Caco-2 (cell line): ENCODE measurements at regions not wholly inside any gene's neighbourhood (a gene's known extent, or its start where the extent isn't known, plus 50 kb on each side); places are given as distances from the start of the nearest gene placed in this dataset.

Source experiments
- BruUV-seq: library from RNA; stranded (reverse); fragments of 400-500 nt; replicated peaks from 2 replicates; lab custom pipeline; 2021; lab: Mats Ljungman, UMichigan
- CTCF ChIA-PET: fragments of 300-600 bp; sonication (Branson Sonifier 250); formaldehyde crosslinking; loops from one replicate; lab custom pipeline; 2022; ENCODE audit warnings: antibody characterized with exemption; lab: Charles Lee
- POLR2A ChIA-PET: fragments of 300-600 bp; sonication (Branson Sonifier 250); formaldehyde crosslinking; loops from one replicate; lab custom pipeline; 2022; ENCODE audit warnings: antibody characterized with exemption; lab: Charles Lee
- DNase-seq, 2 experiments: peaks; one replicate each; pipeline versions ENCODE4 v3.0.0 to v3.0.0-alpha.2; 2020 to 2022
- H3K27me3 ChIP-seq: replicated peaks from 2 replicates; pipeline ENCODE4 v1.6.0; 2011; ENCODE audit warnings: low read length; ENCODE audit not compliant: control insufficient read depth, insufficient read depth
- H3K36me3 ChIP-seq: 2 replicates; pipeline ENCODE4 v1.5.1; 2011; ENCODE audit warnings: low read length; ENCODE audit not compliant: control insufficient read depth, insufficient read depth
- H3K4me1 ChIP-seq: fragments of 250-450 bp; sonication (Bioruptor Pico); 2 replicates; pipeline ENCODE4 v1.5.1; 2020; ENCODE audit warnings: mild to moderate bottlenecking
- H3K4me3 ChIP-seq: 2 replicates; pipeline ENCODE4 v1.5.1; 2011; ENCODE audit warnings: low read depth, mild to moderate bottlenecking, control low read depth, low read length
- H3K9me3 ChIP-seq: fragments of 250-450 bp; sonication (Bioruptor Pico); 2 replicates; pipeline ENCODE4 v1.5.1; 2020; ENCODE audit warnings: mild to moderate bottlenecking, moderate library complexity
- H3K27ac Mint-ChIP-seq: one replicate; pipeline ENCODE4 v1.8.0; 2022; ENCODE audit warnings: mixed read lengths; ENCODE audit not compliant: unreplicated experiment
- H3K27me3 Mint-ChIP-seq: one replicate; pipeline ENCODE4 v1.8.0; 2022; ENCODE audit warnings: mixed read lengths; ENCODE audit not compliant: insufficient read depth, unreplicated experiment
- H3K36me3 Mint-ChIP-seq: one replicate; pipeline ENCODE4 v1.8.0; 2022; ENCODE audit warnings: mild to moderate bottlenecking, mixed read lengths; ENCODE audit not compliant: insufficient read depth, unreplicated experiment
- H3K4me1 Mint-ChIP-seq: one replicate; pipeline ENCODE4 v1.8.0; 2022; ENCODE audit warnings: low read depth, mixed read lengths; ENCODE audit not compliant: unreplicated experiment
- H3K4me3 Mint-ChIP-seq: one replicate; pipeline ENCODE4 v1.8.0; 2022; ENCODE audit warnings: mild to moderate bottlenecking, moderate library complexity, mixed read lengths; ENCODE audit not compliant: unreplicated experiment
- H3K9me3 Mint-ChIP-seq: one replicate; pipeline ENCODE4 v1.8.0; 2022; ENCODE audit warnings: mixed read lengths; ENCODE audit not compliant: unreplicated experiment
- CTCF ChIP-seq, 2 experiments: fragments of 200-600 bp in 1 of 2; IDR thresholded peaks; 1 replicate in 1 of 2; 2 replicates in 1 of 2; pipeline versions ENCODE4 v1.5.1 to v1.8.0; 2011 to 2022; ENCODE audit warnings: antibody characterized with exemption in 1 of 2, control low read depth in 1 of 2, inconsistent platforms in 1 of 2, low read depth in 1 of 2, low read length in 1 of 2, mild to moderate bottlenecking in 1 of 2, moderate library complexity in 1 of 2; ENCODE audit not compliant: insufficient read depth in 1 of 2, severe bottlenecking in 1 of 2, unreplicated experiment in 1 of 2
- intact Hi-C: fragments of 100-400 bp; cut with micrococcal nuclease; formaldehyde crosslinking; loops from one replicate; pipeline ENCODE4 v1.10.0; 2022; ENCODE audit not compliant: unreplicated experiment

GRCh38 chr3:107430214-107430995 lies 53.2 kb downstream of the CCDC54 start:
- no peaks in the 10 kb centered on the region for H3K9me3 Mint-ChIP-seq
- no peak overlapping the region for H3K27ac Mint-ChIP-seq
- no peaks in the 10 kb centered on the region for H3K4me1 ChIP-seq
- intact Hi-C loops = loop anchor here (5.0 kb wide), 1 partner anchor 92 kb away; the partner anchor contains the start of gene BBX
- H3K27me3 ChIP-seq = no peaks in the 10 kb centered on the region
- DNase-seq = no peak
- H3K9me3 ChIP-seq = no peaks in the 10 kb centered on the region
- BruUV-seq = no TSS peak
- H3K27me3 Mint-ChIP-seq = peaks cover 10% of the 10 kb centered on the region
- no peak for TF ChIP-seq CTCF (IDR thresholded peaks at IDR 0.05; ENCODE audit: insufficient read depth in 1 of 2, low read depth in 1 of 2, low read length in 1 of 2, severe bottlenecking in 1 of 2, unreplicated experiment in 1 of 2)
- H3K4me1 Mint-ChIP-seq = no peaks in the 10 kb centered on the region
- H3K4me3 ChIP-seq = no peak overlapping the region
- ChIA-PET CTCF (interaction anchor here (0.7 to 1.3 kb wide), 2 partner anchors 9 to 230 kb away, joined by 3 to 6 read pairs; no protein-coding TSS in a partner anchor), POLR2A (no interaction called here)
- H3K4me3 Mint-ChIP-seq = peak overlapping the region; percentile 58
- no peaks in the 10 kb centered on the region for H3K36me3 Mint-ChIP-seq
- no peaks in the 10 kb centered on the region for H3K36me3 ChIP-seq

GRCh38 chr3:107430996-107431245 lies 53.7 kb downstream of the CCDC54 start:
- POLR2A ChIA-PET = no interaction called here
- no peak for DNase-seq
- Mint-ChIP-seq H3K27me3 (peaks cover 10% of the 10 kb centered on the region), H3K36me3 (no peaks in the 10 kb centered on the region), H3K4me1 (no peaks in the 10 kb centered on the region), H3K4me3 (peak overlapping the region; percentile 58), H3K27ac (no peak overlapping the region), H3K9me3 (no peaks in the 10 kb centered on the region)
- no peaks in the 10 kb centered on the region for H3K4me1 ChIP-seq
- no peak for TF ChIP-seq CTCF (IDR thresholded peaks at IDR 0.05; ENCODE audit: insufficient read depth in 1 of 2, low read depth in 1 of 2, low read length in 1 of 2, severe bottlenecking in 1 of 2, unreplicated experiment in 1 of 2)
- no peaks in the 10 kb centered on the region for H3K27me3 ChIP-seq
- no peaks in the 10 kb centered on the region for H3K9me3 ChIP-seq
- BruUV-seq = no TSS peak
- peak overlapping the region; percentile 75 for H3K4me3 ChIP-seq
- no peaks in the 10 kb centered on the region for H3K36me3 ChIP-seq
- intact Hi-C loops = loop anchor here (5.0 kb wide), 1 partner anchor 91 kb away; the partner anchor contains the start of gene BBX
- CTCF ChIA-PET = interaction anchor here (0.7 to 1.3 kb wide), 2 partner anchors 10 to 230 kb away, joined by 3 to 6 read pairs; no protein-coding TSS in a partner anchor

GRCh38 chr3:107431246-107432012 lies 54.2 kb downstream of the CCDC54 start:
- ChIA-PET POLR2A (no interaction called here), CTCF (interaction anchor here (0.7 to 1.3 kb wide), 2 partner anchors 10 to 229 kb away, joined by 3 to 6 read pairs; no protein-coding TSS in a partner anchor)
- intact Hi-C loops = loop anchor here (5.0 kb wide), 1 partner anchor 91 kb away; the partner anchor contains the start of gene BBX
- no peaks in the 10 kb centered on the region for H3K4me1 ChIP-seq
- H3K9me3 Mint-ChIP-seq = no peaks in the 10 kb centered on the region
- no peaks in the 10 kb centered on the region for H3K27me3 ChIP-seq
- peak overlapping the region; percentile 75 for H3K4me3 ChIP-seq
- peaks cover 10% of the 10 kb centered on the region for H3K27me3 Mint-ChIP-seq
- no peak for TF ChIP-seq CTCF (IDR thresholded peaks at IDR 0.05; ENCODE audit: insufficient read depth in 1 of 2, low read depth in 1 of 2, low read length in 1 of 2, severe bottlenecking in 1 of 2, unreplicated experiment in 1 of 2)
- no peak overlapping the region for H3K27ac Mint-ChIP-seq
- peak overlapping the region; percentile 70 for H3K4me3 Mint-ChIP-seq
- H3K36me3 ChIP-seq = no peaks in the 10 kb centered on the region
- no peaks in the 10 kb centered on the region for H3K36me3 Mint-ChIP-seq
- no peaks in the 10 kb centered on the region for H3K4me1 Mint-ChIP-seq
- no peaks in the 10 kb centered on the region for H3K9me3 ChIP-seq
- no TSS peak for BruUV-seq
- DNase-seq = peak; percentile 50 to 61
